NCI-H2107 treated with DMSO at 0.1 percent for 48 hours (cell line): ENCODE measurements at regions not wholly inside any gene's neighbourhood (a gene's known extent, or its start where the extent isn't known, plus 50 kb on each side); places are given as distances from the start of the nearest gene placed in this dataset.

Experiments used
- DNase-seq: peaks from one replicate; lab custom pipeline; 2025; ENCODE audit not compliant: unreplicated experiment; lab: John Stamatoyannopoulos, UW

GRCh38 chr2:45337481-45337880 lies 273.6 kb downstream of the SRBD1 start:
- no peak for DNase-seq

- DNase-seq = no peak
These were observed 276.9 kb downstream of the SRBD1 start for GRCh38 chr2:45334205-45334604.

GRCh38 chr2:45332567-45332966 lies 278.5 kb downstream of the SRBD1 start:
- DNase-seq = no peak

GRCh38 chr2:45332094-45332493 lies 279.0 kb downstream of the SRBD1 start:
- no peak for DNase-seq

- DNase-seq = no peak
These were observed 279.7 kb downstream of the SRBD1 start for GRCh38 chr2:45331410-45331786.

- DNase-seq = no peak
These were observed 280.2 kb downstream of the SRBD1 start for GRCh38 chr2:45330637-45331409.

GRCh38 chr2:45330108-45330507 lies 281.0 kb downstream of the SRBD1 start:
- no peak for DNase-seq

- no peak for DNase-seq
These were observed 281.9 kb downstream of the SRBD1 start for GRCh38 chr2:45329045-45329677.

- DNase-seq = no peak
These were observed 282.7 kb downstream of the SRBD1 start for GRCh38 chr2:45328264-45328870.

GRCh38 chr2:45323344-45323743 lies 287.7 kb downstream of the SRBD1 start:
- no peak for DNase-seq

- DNase-seq = no peak
These were observed 290.1 kb downstream of the SRBD1 start for GRCh38 chr2:45320956-45321355.

- DNase-seq = no peak
These were observed 291.2 kb downstream of the SRBD1 start for GRCh38 chr2:45319683-45320455.

GRCh38 chr2:45318686-45319085 lies 292.4 kb downstream of the SRBD1 start:
- DNase-seq = no peak

- DNase-seq = no peak
These were observed 294.3 kb downstream of the SRBD1 start for GRCh38 chr2:45316576-45317338.

GRCh38 chr2:45315861-45316260 lies 295.2 kb downstream of the SRBD1 start:
- no peak for DNase-seq

GRCh38 chr2:45312275-45312674 lies 298.8 kb downstream of the SRBD1 start:
- DNase-seq = no peak

GRCh38 chr2:45311559-45311958 lies 299.5 kb downstream of the SRBD1 start:
- no peak for DNase-seq

GRCh38 chr2:45307147-45307546 lies 297.9 kb upstream of the SIX2 start:
- DNase-seq = no peak

GRCh38 chr2:45305599-45305998 lies 296.3 kb upstream of the SIX2 start:
- no peak for DNase-seq

GRCh38 chr2:45303417-45304202 lies 294.4 kb upstream of the SIX2 start:
- no peak for DNase-seq
